ENCODE measurements at regions not wholly inside any gene's neighbourhood (a gene's known extent, or its start where the extent isn't known, plus 50 kb on each side); places are given as distances from the start of the nearest gene placed in this dataset.

DNA sequence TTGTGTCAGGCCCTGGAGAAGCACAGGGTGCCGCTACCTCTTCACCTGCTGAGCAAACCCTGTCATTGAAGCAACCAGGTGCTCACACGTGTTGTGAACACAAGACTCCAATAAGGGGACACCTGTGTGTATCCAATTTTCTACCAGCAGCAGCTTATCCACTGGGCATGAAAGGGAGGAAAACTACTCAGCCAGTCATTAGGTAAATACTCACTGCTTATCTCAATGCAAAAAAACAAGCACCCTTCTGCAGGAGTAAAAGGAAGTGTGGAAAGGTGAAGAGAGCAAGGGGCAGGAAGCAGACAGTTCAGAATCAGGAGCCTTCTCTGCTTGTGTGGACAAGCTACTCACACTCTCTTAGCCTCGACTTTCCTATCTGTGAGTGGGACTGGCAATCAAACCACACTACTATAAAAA is 148.9 kb downstream of the ETS2 start:
- TF ChIP-seq RAD21 (IDR thresholded peaks at IDR 0.05; ENCODE audit: low read depth) (no peak), EGR1 (IDR thresholded peaks at IDR 0.05) (no peak), TCF12 (IDR thresholded peaks at IDR 0.05; ENCODE audit: low read depth) (no peak), CREB1 (IDR thresholded peaks at IDR 0.05; ENCODE audit: low read depth) (no peak), ZBTB7A (IDR thresholded peaks at IDR 0.05; ENCODE audit: low read depth) (no peak)
- TF ChIP-seq, protein P1, sequence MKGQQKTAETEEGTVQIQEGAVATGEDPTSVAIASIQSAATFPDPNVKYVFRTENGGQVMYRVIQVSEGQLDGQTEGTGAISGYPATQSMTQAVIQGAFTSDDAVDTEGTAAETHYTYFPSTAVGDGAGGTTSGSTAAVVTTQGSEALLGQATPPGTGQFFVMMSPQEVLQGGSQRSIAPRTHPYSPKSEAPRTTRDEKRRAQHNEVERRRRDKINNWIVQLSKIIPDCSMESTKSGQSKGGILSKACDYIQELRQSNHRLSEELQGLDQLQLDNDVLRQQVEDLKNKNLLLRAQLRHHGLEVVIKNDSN (IDR thresholded peaks at IDR 0.05), result no peak

DNA sequence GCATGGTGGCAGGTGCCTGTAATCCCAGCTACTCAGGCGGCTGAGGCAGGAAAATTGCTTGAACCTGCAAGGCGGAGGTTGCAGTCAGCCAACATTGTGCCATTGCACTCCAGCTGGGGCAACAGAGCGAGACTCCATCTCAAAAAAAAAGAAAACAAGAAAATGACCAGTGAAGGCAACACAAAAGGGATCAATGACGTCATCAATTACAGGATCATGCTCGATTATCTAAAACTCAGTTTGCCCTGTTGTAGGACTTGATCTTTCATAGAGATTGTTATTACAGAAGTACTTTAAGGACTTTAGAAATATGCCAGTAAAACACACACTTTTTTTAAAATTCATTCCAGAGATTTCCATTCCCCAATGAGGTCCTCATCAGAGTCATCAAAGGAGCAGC is 147.8 kb downstream of the ETS2 start:
- TF ChIP-seq TAF1 (IDR thresholded peaks at IDR 0.05; ENCODE audit: low read depth), result no peak
- no peak for TF ChIP-seq RAD21 (IDR thresholded peaks at IDR 0.05; ENCODE audit: low read depth)
- TF ChIP-seq ZBTB7A (IDR thresholded peaks at IDR 0.05; ENCODE audit: low read depth), result no peak
- TF ChIP-seq CEBPB (IDR thresholded peaks at IDR 0.05), result no peak
- TF ChIP-seq EP300 (IDR thresholded peaks at IDR 0.05; ENCODE audit: borderline replicate concordance), result no peak
- no peak for TF ChIP-seq CREB1 (IDR thresholded peaks at IDR 0.05; ENCODE audit: low read depth)
- no peak for TF ChIP-seq TEAD4 (IDR thresholded peaks at IDR 0.05)
- TF ChIP-seq, protein P2, sequence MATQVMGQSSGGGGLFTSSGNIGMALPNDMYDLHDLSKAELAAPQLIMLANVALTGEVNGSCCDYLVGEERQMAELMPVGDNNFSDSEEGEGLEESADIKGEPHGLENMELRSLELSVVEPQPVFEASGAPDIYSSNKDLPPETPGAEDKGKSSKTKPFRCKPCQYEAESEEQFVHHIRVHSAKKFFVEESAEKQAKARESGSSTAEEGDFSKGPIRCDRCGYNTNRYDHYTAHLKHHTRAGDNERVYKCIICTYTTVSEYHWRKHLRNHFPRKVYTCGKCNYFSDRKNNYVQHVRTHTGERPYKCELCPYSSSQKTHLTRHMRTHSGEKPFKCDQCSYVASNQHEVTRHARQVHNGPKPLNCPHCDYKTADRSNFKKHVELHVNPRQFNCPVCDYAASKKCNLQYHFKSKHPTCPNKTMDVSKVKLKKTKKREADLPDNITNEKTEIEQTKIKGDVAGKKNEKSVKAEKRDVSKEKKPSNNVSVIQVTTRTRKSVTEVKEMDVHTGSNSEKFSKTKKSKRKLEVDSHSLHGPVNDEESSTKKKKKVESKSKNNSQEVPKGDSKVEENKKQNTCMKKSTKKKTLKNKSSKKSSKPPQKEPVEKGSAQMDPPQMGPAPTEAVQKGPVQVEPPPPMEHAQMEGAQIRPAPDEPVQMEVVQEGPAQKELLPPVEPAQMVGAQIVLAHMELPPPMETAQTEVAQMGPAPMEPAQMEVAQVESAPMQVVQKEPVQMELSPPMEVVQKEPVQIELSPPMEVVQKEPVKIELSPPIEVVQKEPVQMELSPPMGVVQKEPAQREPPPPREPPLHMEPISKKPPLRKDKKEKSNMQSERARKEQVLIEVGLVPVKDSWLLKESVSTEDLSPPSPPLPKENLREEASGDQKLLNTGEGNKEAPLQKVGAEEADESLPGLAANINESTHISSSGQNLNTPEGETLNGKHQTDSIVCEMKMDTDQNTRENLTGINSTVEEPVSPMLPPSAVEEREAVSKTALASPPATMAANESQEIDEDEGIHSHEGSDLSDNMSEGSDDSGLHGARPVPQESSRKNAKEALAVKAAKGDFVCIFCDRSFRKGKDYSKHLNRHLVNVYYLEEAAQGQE (IDR thresholded peaks at IDR 0.05; ENCODE audit: low read depth), result no peak
- no peak for TF ChIP-seq TCF12 (IDR thresholded peaks at IDR 0.05; ENCODE audit: low read depth)
- TF ChIP-seq, protein P1 (IDR thresholded peaks at IDR 0.05), result no peak
- TF ChIP-seq NFIC (IDR thresholded peaks at IDR 0.05), result no peak

DNA sequence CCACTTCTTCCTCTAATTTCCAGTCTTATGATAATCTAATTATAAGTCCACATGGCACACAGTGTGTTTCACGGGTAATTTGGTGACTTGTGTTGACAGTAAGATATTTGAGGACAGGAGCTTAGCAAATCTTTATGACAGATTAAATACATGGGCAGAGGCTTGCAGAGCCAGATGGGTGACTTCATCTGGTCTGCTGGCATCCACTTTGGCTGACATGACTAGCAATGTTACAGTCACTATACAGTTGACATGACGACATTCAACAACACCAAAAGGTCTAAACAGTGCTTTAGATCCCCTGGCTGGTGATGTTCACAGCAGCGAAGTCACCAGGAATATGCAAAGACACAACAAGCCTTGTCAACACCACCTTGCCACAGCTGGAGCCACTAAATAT is 147.2 kb downstream of the ETS2 start:
- TF ChIP-seq CEBPB (IDR thresholded peaks at IDR 0.05) (no peak), CREB1 (IDR thresholded peaks at IDR 0.05; ENCODE audit: low read depth) (no peak), TEAD4 (IDR thresholded peaks at IDR 0.05) (no peak), NFIC (IDR thresholded peaks at IDR 0.05) (no peak), EP300 (IDR thresholded peaks at IDR 0.05; ENCODE audit: borderline replicate concordance) (no peak), RAD21 (IDR thresholded peaks at IDR 0.05; ENCODE audit: low read depth) (no peak), TCF12 (IDR thresholded peaks at IDR 0.05; ENCODE audit: low read depth) (no peak), YY1 (IDR thresholded peaks at IDR 0.05; ENCODE audit: low read depth) (no peak), FOXM1 (IDR thresholded peaks at IDR 0.05; ENCODE audit: borderline replicate concordance, low read depth) (no peak), EGR1 (IDR thresholded peaks at IDR 0.05) (no peak)
- TF ChIP-seq, protein P1 (IDR thresholded peaks at IDR 0.05), result no peak
- TF ChIP-seq, protein P3, sequence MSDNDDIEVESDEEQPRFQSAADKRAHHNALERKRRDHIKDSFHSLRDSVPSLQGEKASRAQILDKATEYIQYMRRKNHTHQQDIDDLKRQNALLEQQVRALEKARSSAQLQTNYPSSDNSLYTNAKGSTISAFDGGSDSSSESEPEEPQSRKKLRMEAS (IDR thresholded peaks at IDR 0.05), result no peak
- TF ChIP-seq, protein P2 (IDR thresholded peaks at IDR 0.05; ENCODE audit: low read depth), result no peak

DNA sequence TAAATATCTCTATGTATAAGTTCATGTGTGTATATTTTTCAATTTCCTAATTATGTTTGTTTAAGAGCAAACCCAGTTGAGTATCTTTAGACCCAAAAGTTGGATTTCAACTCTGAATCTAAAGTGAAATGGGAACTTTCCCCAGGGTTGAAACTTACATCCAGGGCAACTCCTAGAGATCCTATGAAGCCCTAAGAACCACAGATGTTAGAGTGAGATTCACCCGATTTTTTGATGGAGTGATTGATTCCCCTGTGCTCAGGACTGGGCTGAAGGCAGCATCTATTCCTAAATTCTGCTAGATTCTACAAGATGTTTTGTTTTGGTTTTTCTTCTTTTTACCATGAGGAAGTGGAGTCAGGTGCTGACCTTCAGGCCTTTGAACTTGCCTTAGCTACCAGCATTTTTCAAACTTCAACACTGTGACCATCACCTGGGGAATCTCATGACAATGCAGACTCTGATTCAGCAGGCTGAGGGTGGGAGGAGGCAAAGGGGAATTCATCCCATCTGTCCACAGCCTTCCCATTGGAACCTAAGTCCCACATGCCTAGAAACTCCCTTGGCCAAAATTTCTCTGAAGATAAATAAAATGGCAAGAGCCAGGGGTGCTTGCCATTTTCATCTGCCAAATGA is 145.5 kb downstream of the ETS2 start:
- TF ChIP-seq CEBPB (IDR thresholded peaks at IDR 0.05) (no peak), TCF12 (IDR thresholded peaks at IDR 0.05; ENCODE audit: low read depth) (no peak)

DNA sequence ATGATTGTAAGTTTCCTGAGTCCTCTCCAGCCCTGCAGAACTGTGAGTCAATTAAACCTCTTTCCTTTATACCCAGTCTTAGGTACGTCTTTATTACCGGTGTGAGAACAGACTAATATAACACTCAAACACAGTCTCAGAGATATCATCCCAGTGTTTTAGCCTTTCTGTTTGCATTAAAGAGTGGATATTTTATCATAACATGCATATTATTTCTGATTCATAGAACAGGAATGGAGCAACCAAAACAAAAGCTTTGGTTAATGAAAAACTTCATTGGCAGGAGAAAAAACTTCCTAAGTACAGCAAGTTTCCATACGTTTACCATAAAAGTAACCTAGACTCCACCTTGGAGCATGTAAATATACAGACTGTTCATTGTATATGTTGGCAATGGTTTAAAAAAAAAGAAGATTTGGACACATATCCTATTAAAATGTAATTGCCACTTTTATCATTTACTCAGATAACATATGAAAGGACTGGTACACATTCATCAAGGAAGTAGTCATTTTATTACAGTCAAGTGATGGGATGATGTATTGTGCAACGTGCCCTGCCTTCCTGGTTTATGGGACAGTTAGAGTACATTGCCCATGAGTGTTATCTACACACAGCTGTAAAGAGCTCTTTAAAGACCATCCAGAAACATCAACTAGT is 144.8 kb downstream of the ETS2 start:
- TF ChIP-seq, protein P2 (IDR thresholded peaks at IDR 0.05; ENCODE audit: low read depth), result no peak
- no peak for TF ChIP-seq EGR1 (IDR thresholded peaks at IDR 0.05)
- no peak for TF ChIP-seq RAD21 (IDR thresholded peaks at IDR 0.05; ENCODE audit: low read depth)
- TF ChIP-seq TEAD4 (IDR thresholded peaks at IDR 0.05), result no peak
- no peak for TF ChIP-seq CREB1 (IDR thresholded peaks at IDR 0.05; ENCODE audit: low read depth)
- TF ChIP-seq ZBTB7A (IDR thresholded peaks at IDR 0.05; ENCODE audit: low read depth), result no peak
- TF ChIP-seq, protein P3 (IDR thresholded peaks at IDR 0.05), result no peak
- no peak for TF ChIP-seq CEBPB (IDR thresholded peaks at IDR 0.05)
- no peak for TF ChIP-seq EP300 (IDR thresholded peaks at IDR 0.05; ENCODE audit: borderline replicate concordance)
- TF ChIP-seq TCF12 (IDR thresholded peaks at IDR 0.05; ENCODE audit: low read depth), result no peak
- no peak for TF ChIP-seq NFIC (IDR thresholded peaks at IDR 0.05)
- TF ChIP-seq, protein P1 (IDR thresholded peaks at IDR 0.05), result no peak
- TF ChIP-seq TAF1 (IDR thresholded peaks at IDR 0.05; ENCODE audit: low read depth), result no peak
- no peak for TF ChIP-seq YY1 (IDR thresholded peaks at IDR 0.05; ENCODE audit: low read depth)
- TF ChIP-seq FOXM1 (IDR thresholded peaks at IDR 0.05; ENCODE audit: borderline replicate concordance, low read depth), result no peak

Measured in Ishikawa (cell line).